ENCODE measurements at regions not wholly inside any gene's neighbourhood (a gene's known extent, or its start where the extent isn't known, plus 50 kb on each side); places are given as distances from the start of the nearest gene placed in this dataset.

DNA sequence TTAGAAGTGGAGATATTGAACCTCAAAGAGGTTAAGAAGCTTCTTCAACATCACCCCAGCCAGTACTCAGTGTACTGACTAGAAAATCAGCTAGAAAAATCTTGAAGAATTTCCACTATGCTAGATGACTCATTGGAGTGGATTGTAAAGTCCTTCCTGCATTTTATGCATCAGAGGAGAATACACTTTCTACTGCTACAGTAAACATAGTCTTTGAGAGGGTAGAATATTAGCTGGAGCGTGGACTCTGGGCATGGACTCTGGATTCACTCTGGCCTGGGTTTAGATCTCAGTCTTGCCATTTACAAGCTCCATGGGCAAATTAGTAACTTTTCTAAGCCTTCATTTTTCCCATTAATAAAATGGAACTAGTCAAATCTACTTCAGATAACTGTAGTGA lies 215.9 kb downstream of the IRS1 start:
- no peaks in the 10 kb centered on the region for H4K20me1 ChIP-seq (ENCODE audit: insufficient read depth, low read length)
- no peak overlapping the region for H3K4me3 ChIP-seq (replicated peaks in 1 of 3; ENCODE audit: insufficient read depth in 1 of 3, low read depth in 2 of 3, low read length in 3 of 3)
- CTCF ChIA-PET (ENCODE audit: low intra/inter-chr PET ratio, low total read pairs) = no interaction called here
- TF ChIP-seq SYNCRIP (IDR thresholded peaks at IDR 0.05; ENCODE audit: insufficient read depth, low read depth, low read length) (no peak), NFKBIZ (CRISPR knock-in tag; IDR thresholded peaks at IDR 0.05) (peak; percentile 64; the same call in 1 of the 2 replicates), ZBTB1 (CRISPR knock-in tag; IDR thresholded peaks at IDR 0.05; ENCODE audit: borderline replicate concordance) (no peak), ZNF484 (CRISPR knock-in tag; IDR thresholded peaks at IDR 0.05; ENCODE audit: borderline replicate concordance, low read depth) (no peak), ZFAT (CRISPR knock-in tag; conservative IDR thresholded peaks at IDR 0.05) (no peak), ZNF317 (CRISPR knock-in tag; IDR thresholded peaks at IDR 0.05) (peak; percentile 77), CBX2 (IDR thresholded peaks at IDR 0.05; ENCODE audit: low read depth, low read length) (no peak), CBX2 (CRISPR knock-in tag; IDR thresholded peaks at IDR 0.05; ENCODE audit: low read depth) (no peak), TRIM24 (CRISPR knock-in tag; IDR thresholded peaks at IDR 0.05) (0 out of 2 replicates have a peak, but pooled peaks have one; percentile 24), ETV5 (CRISPR knock-in tag; IDR thresholded peaks at IDR 0.05; ENCODE audit: borderline replicate concordance) (peak; percentile 85; the same call in 1 of the 2 replicates), WIZ (CRISPR knock-in tag; IDR thresholded peaks at IDR 0.05) (peak; percentile 71; the same call in 1 of the 2 replicates), RFXANK (CRISPR knock-in tag; IDR thresholded peaks at IDR 0.05) (no peak), KAT7 (CRISPR knock-in tag; IDR thresholded peaks at IDR 0.05; ENCODE audit: borderline replicate concordance) (no peak), ZFP82 (CRISPR knock-in tag; IDR thresholded peaks at IDR 0.05; ENCODE audit: borderline replicate concordance) (no peak), ZNF549 (CRISPR knock-in tag; IDR thresholded peaks at IDR 0.05) (no peak), GATA4 (IDR thresholded peaks at IDR 0.05; ENCODE audit: borderline replicate concordance, low read depth) (peak; percentile 37; the same call in 1 of the 2 replicates), HOXA5 (CRISPR knock-in tag; IDR thresholded peaks at IDR 0.05) (0 out of 2 replicates have a peak, but pooled peaks have one; percentile 74), ZBTB3 (CRISPR knock-in tag; IDR thresholded peaks at IDR 0.05; ENCODE audit: borderline replicate concordance, low read depth) (no peak)
- TF ChIP-seq, protein P1, sequence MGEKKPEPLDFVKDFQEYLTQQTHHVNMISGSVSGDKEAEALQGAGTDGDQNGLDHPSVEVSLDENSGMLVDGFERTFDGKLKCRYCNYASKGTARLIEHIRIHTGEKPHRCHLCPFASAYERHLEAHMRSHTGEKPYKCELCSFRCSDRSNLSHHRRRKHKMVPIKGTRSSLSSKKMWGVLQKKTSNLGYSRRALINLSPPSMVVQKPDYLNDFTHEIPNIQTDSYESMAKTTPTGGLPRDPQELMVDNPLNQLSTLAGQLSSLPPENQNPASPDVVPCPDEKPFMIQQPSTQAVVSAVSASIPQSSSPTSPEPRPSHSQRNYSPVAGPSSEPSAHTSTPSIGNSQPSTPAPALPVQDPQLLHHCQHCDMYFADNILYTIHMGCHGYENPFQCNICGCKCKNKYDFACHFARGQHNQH (CRISPR knock-in tag; IDR thresholded peaks at IDR 0.05) = peak; percentile 89
- TF ChIP-seq, protein P2, sequence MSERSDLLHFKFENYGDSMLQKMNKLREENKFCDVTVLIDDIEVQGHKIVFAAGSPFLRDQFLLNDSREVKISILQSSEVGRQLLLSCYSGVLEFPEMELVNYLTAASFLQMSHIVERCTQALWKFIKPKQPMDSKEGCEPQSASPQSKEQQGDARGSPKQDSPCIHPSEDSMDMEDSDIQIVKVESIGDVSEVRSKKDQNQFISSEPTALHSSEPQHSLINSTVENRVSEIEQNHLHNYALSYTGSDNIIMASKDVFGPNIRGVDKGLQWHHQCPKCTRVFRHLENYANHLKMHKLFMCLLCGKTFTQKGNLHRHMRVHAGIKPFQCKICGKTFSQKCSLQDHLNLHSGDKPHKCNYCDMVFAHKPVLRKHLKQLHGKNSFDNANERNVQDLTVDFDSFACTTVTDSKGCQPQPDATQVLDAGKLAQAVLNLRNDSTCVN (CRISPR knock-in tag; IDR thresholded peaks at IDR 0.05; ENCODE audit: borderline replicate concordance) = peak; percentile 98
- TF ChIP-seq, protein P3, sequence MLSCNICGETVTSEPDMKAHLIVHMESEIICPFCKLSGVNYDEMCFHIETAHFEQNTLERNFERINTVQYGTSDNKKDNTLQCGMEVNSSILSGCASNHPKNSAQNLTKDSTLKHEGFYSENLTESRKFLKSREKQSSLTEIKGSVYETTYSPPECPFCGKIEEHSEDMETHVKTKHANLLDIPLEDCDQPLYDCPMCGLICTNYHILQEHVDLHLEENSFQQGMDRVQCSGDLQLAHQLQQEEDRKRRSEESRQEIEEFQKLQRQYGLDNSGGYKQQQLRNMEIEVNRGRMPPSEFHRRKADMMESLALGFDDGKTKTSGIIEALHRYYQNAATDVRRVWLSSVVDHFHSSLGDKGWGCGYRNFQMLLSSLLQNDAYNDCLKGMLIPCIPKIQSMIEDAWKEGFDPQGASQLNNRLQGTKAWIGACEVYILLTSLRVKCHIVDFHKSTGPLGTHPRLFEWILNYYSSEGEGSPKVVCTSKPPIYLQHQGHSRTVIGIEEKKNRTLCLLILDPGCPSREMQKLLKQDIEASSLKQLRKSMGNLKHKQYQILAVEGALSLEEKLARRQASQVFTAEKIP (CRISPR knock-in tag; IDR thresholded peaks at IDR 0.05; ENCODE audit: borderline replicate concordance) = no peak
- TF ChIP-seq, protein P4, sequence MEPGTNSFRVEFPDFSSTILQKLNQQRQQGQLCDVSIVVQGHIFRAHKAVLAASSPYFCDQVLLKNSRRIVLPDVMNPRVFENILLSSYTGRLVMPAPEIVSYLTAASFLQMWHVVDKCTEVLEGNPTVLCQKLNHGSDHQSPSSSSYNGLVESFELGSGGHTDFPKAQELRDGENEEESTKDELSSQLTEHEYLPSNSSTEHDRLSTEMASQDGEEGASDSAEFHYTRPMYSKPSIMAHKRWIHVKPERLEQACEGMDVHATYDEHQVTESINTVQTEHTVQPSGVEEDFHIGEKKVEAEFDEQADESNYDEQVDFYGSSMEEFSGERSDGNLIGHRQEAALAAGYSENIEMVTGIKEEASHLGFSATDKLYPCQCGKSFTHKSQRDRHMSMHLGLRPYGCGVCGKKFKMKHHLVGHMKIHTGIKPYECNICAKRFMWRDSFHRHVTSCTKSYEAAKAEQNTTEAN (CRISPR knock-in tag; conservative IDR thresholded peaks at IDR 0.05) = peak; percentile 80; the same call in 1 of the 2 replicates

More for the DNA sequence above, 215.9 kb downstream of the IRS1 start:
- peaks cover 65% of the 10 kb centered on the region for H3K4me1 ChIP-seq (ENCODE audit: insufficient read depth, low read length)
- WGBS (ENCODE audit: low lambda C conversion rate) = 9% methylated on average over 1 of the region's 1 CpG
- no peaks in the 10 kb centered on the region for H3K79me2 ChIP-seq (ENCODE audit: insufficient read depth, low read length)
- no peak overlapping the region for H2AFZ ChIP-seq (ENCODE audit: low read length)
- FAIRE-seq = no peak
- H3K36me3 ChIP-seq (replicated peaks in 1 of 2; ENCODE audit: control insufficient read depth in 1 of 2, insufficient read depth in 2 of 2, low read length in 2 of 2) = no peaks in the 10 kb centered on the region
- intact Hi-C loops (cut with micrococcal nuclease; ENCODE audit: unreplicated experiment) (loop anchor here (1.0 to 5.0 kb wide), 4 partner anchors 17 to 219 kb away; no protein-coding TSS in a partner anchor), in situ Hi-C loops (cut with HindIII; ENCODE audit: extremely low pct_ligation_motif_present, low pct_unique_long_range_greater_than_20kb) (no loop called here)
- H3K4me2 ChIP-seq (ENCODE audit: low read depth, low read length) = peak overlapping the region; percentile 1
- H3K9ac ChIP-seq (ENCODE audit: insufficient read depth, low read depth, low read length) = 0 out of 2 replicates have a peak overlapping the region, but pooled peaks have one; percentile 21
- H3K27me3 ChIP-seq (ENCODE audit: control insufficient read depth in 1 of 2, insufficient read depth in 2 of 2, low read length in 2 of 2) = no peaks in the 10 kb centered on the region
- H3K9me3 ChIP-seq (ENCODE audit: low read length) = peaks cover 17% of the 10 kb centered on the region
- H3K27ac ChIP-seq (ENCODE audit: extremely low read length, insufficient read depth, low read length) = peak overlapping the region; percentile 68
- ATAC-seq = peak; percentile 98
- POLR2A ChIA-PET = interaction anchor here (0.9 to 2.3 kb wide), 10 partner anchors 23 to 424 kb away, joined by 3 to 19 read pairs (median 5); partner anchors contain the start of gene IRS1
- peak; percentile 94 for DNase-seq (ENCODE audit: low spot score)
- BruUV-seq (replicated peaks) = no TSS peak
